K562 (cell line): ENCODE measurements at regions not wholly inside any gene's neighbourhood (a gene's known extent, or its start where the extent isn't known, plus 50 kb on each side); places are given as distances from the start of the nearest gene placed in this dataset.

Source experiments
- NFYB ChIP-seq: IDR thresholded peaks from 2 replicates; pipeline ENCODE4 v1.6.1; 2011; ENCODE audit warnings: mild to moderate bottlenecking, moderate library complexity; ENCODE audit not compliant: insufficient read length; ENCODE audit errors: extremely low read depth
- POLR2A ChIP-seq: fragments of 450-650 bp; conservative IDR thresholded peaks from 2 replicates; pipeline ENCODE4 v1.6.1; 2016
- REST ChIP-seq, 2 experiments: fragments of 450-650 bp; formaldehyde crosslinking in 1 of 2; IDR thresholded peaks; 2 replicates each; pipeline versions ENCODE4 v1.4.0 to v1.6.1; 2014 to 2020; ENCODE audit warnings: mild to moderate bottlenecking in 2 of 2, borderline replicate concordance in 1 of 2, low read depth in 1 of 2
- ZNF695 ChIP-seq: fragments of 450-650 bp; formaldehyde crosslinking; IDR thresholded peaks from 2 replicates; pipeline ENCODE4 v1.4.0; 2020; ENCODE audit warnings: mild to moderate bottlenecking, moderate library complexity
- TF ChIP-seq, protein P1 (sequence below), 2 experiments: fragments of 450-650 bp; IDR thresholded peaks; 2 replicates each; pipeline ENCODE4 v1.6.1; 2016; ENCODE audit warnings: mild to moderate bottlenecking in 2 of 2, borderline replicate concordance in 1 of 2, low read depth in 1 of 2, moderate library complexity in 1 of 2

DNA sequence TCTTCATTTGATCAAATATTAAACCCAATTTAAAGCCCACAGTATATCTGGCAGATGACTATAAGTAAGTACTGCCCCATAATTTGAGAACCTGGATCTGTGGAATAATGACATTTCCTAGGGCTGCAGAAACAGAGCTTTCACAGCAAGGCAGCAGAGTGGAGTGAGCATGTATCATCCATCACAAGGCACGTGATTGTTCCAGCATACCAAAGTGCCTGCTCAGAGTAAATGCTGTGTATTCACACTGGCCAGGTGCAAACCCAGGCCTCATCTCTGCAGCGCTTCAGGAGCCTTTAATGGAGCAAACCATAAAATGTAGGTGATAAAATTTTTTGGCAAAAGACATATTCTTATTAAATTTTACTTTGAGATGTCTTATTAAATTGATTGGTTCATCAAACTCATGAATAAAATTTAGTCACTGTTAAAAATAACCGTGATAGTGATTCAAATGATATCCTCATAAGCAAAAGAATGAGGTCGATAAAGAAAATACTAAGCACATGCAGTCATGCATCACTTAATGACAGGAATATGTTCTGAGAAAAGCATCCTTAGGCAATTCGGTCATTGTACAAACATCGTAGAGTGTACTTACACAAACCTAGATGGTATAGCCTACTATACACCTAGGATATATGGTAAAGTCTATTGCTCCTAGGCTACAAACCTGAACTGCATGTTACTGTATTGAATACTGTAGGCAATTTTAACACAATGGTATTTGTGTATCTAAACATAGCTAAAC lies 99.3 kb upstream of the SLC24A5 start:
- TF ChIP-seq, protein P1, sequence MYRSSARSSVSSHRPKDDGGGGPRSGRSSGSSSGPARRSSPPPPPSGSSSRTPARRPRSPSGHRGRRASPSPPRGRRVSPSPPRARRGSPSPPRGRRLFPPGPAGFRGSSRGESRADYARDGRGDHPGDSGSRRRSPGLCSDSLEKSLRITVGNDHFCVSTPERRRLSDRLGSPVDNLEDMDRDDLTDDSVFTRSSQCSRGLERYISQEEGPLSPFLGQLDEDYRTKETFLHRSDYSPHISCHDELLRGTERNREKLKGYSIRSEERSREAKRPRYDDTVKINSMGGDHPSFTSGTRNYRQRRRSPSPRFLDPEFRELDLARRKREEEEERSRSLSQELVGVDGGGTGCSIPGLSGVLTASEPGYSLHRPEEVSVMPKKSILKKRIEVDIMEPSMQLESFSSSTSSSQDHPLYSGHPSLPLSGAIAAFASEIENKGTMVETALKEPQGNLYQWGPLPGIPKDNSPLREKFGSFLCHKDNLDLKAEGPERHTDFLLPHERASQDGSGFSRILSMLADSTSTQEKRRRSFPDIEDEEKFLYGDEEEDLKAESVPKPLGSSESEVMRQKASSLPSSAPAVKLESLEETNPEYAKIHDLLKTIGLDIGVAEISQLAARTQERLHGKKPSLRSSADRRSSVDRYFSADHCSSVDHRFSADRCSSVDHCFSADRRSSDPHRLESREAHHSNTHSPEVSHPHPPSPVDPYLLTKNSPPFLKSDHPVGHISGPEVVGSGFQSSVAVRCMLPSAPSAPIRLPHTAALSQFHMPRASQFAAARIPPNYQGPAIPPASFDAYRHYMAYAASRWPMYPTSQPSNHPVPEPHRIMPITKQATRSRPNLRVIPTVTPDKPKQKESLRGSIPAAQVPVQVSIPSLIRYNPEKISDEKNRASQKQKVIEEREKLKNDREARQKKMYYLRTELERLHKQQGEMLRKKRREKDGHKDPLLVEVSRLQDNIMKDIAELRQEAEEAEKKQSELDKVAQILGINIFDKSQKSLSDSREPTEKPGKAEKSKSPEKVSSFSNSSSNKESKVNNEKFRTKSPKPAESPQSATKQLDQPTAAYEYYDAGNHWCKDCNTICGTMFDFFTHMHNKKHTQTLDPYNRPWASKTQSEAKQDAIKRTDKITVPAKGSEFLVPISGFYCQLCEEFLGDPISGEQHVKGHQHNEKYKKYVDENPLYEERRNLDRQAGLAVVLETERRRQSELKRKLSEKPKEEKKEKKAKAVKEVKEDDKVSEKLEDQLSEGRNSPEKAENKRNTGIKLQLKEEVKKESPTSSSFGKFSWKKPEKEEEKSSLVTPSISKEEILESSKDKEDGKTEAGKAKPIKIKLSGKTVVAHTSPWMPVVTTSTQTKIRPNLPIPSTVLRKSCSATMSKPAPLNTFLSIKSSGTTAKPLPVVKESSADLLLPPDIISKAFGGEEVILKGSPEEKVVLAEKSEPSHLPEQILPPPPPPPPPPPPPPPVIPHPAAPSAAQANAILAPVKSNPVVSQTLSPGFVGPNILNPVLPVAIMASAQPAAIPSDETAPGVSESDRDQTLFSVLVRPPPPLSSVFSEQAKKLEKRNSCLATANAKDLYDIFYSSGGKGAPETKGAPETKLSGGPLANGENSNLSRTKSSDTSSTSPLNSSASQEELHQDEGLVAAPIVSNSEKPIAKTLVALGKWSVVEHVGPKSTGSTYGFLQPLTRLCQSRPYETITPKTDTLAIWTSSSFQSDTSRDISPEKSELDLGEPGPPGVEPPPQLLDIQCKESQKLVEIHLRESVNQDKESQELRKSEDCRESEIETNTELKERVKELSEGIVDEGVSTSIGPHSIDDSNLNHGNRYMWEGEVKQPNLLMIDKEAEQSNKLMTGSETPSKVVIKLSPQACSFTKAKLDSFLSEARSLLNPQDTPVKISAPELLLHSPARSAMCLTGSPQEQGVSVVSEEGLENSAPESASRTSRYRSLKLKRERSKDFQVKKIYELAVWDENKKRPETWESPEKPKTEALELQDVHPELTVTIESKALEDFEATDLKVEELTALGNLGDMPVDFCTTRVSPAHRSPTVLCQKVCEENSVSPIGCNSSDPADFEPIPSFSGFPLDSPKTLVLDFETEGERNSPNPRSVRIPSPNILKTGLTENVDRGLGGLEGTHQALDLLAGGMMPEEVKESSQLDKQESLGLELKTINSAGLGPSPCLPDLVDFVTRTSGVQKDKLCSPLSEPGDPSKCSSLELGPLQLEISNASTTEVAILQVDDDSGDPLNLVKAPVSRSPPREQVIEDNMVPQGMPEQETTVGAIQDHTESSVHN (IDR thresholded peaks at IDR 0.05; ENCODE audit: borderline replicate concordance in 1 of 2, low read depth in 1 of 2) = no peak
- TF ChIP-seq POLR2A = no peak
- TF ChIP-seq REST (IDR thresholded peaks at IDR 0.05; ENCODE audit: borderline replicate concordance) = no peak
- no peak for TF ChIP-seq REST (CRISPR knock-in tag; IDR thresholded peaks at IDR 0.05; ENCODE audit: low read depth)
- no peak for TF ChIP-seq ZNF695 (CRISPR knock-in tag)
- no peak for TF ChIP-seq NFYB
